Lung (tissue), 11 donors: ENCODE measurements at regions not wholly inside any gene's neighbourhood (a gene's known extent, or its start where the extent isn't known, plus 50 kb on each side); places are given as distances from the start of the nearest gene placed in this dataset.

Experiments
- ATAC-seq: fragments of 200-7000 bp; cut with Tn5 transposase; one replicate; pipeline ENCODE4 v1.9.1; 2020; ENCODE audit warnings: moderate number of reproducible peaks; ENCODE audit not compliant: insufficient read depth, low FRiP score
- DNase-seq, 3 donors: peaks; one replicate each; pipeline ENCODE4 v3.0.0-alpha.2; 2013 to 2017
- H3K27ac ChIP-seq, 2 donors: one replicate each; pipeline ENCODE4 v1.5.1; 2013; ENCODE audit warnings: mild to moderate bottlenecking in 2 of 2, moderate library complexity in 2 of 2, control low read depth in 1 of 2, inconsistent platforms in 1 of 2, low read depth in 1 of 2, low read length in 1 of 2
- H3K27me3 ChIP-seq, 3 donors: one replicate each; pipeline ENCODE4 v1.5.1; 2013; ENCODE audit warnings: low read length in 2 of 3; ENCODE audit not compliant: control insufficient read depth in 3 of 3, insufficient read depth in 3 of 3
- H3K36me3 ChIP-seq, 4 donors: one replicate each; pipeline ENCODE4 v1.5.1; 2013; ENCODE audit warnings: low read length in 4 of 4, mild to moderate bottlenecking in 1 of 4, moderate library complexity in 1 of 4; ENCODE audit not compliant: control insufficient read depth in 4 of 4, insufficient read depth in 4 of 4
- H3K4me1 ChIP-seq, 5 donors: one replicate each; pipeline ENCODE4 v1.5.1; 2013; ENCODE audit warnings: low read length in 5 of 5, mild to moderate bottlenecking in 2 of 5, moderate library complexity in 1 of 5; ENCODE audit not compliant: control insufficient read depth in 5 of 5, insufficient read depth in 5 of 5
- H3K4me3 ChIP-seq: one replicate; pipeline ENCODE4 v1.5.1; 2013; ENCODE audit warnings: mild to moderate bottlenecking, control low read depth, moderate library complexity
- H3K9ac ChIP-seq, 2 donors: one replicate each; pipeline ENCODE4 v1.5.1; 2013; ENCODE audit warnings: low read length in 2 of 2, control low read depth in 1 of 2; ENCODE audit not compliant: insufficient read depth in 1 of 2
- H3K9me3 ChIP-seq, 4 donors: one replicate each; pipeline ENCODE4 v1.5.1; 2013; ENCODE audit warnings: low read length in 3 of 4, mild to moderate bottlenecking in 1 of 4, moderate library complexity in 1 of 4; ENCODE audit not compliant: control insufficient read depth in 4 of 4, insufficient read depth in 3 of 4
- CTCF ChIP-seq: IDR thresholded peaks from 2 replicates; pipeline ENCODE4 v1.5.1; 2012; ENCODE audit warnings: mild to moderate bottlenecking; ENCODE audit errors: control extremely low read depth, extremely low read depth
- WGBS, 2 donors: extraction: QIAGEN DNeasy Blood & Tissue Kit; methylation state at CpG; one replicate each; pipeline ENCODE4 v1.1.7; 2013; 5-methylcytosine and 5-hydroxymethylcytosine counted together
- donor health status: control.
- donor health status: control.
- donor health status: Bipolar disorder and iron deficiency.
- donor health status: healthy.
- donor health status: DM: yes; HTN: yes; CAD: no.

- ATAC-seq (no peak), DNase-seq (no peak)
- H3K4me3 ChIP-seq, result no peak overlapping the region
- H3K4me1 ChIP-seq, result no peaks in the 10 kb centered on the region
- no peak overlapping the region for H3K9ac ChIP-seq
- peaks cover 0 to 9% (median 3%) of the 10 kb centered on the region in 4 donors for H3K9me3 ChIP-seq
- no peak for TF ChIP-seq CTCF
- no peak overlapping the region for H3K27ac ChIP-seq
- WGBS, 2 donors, result 82 to 92% methylated on average over 11 of the region's 11 CpGs
- H3K36me3 ChIP-seq, result no peaks in the 10 kb centered on the region
- H3K27me3 ChIP-seq, result peaks cover 0 to 6% (median 0%) of the 10 kb centered on the region in 3 donors
Observed at GRCh38 chr7:155192961-155193640, 104.6 kb upstream of the INSIG1 start.

- Histone ChIP-seq H3K27me3 (peaks cover 0 to 6% (median 0%) of the 10 kb centered on the region in 3 donors), H3K36me3 (no peaks in the 10 kb centered on the region), H3K9me3 (peaks cover 0 to 13% (median 3%) of the 10 kb centered on the region in 4 donors), H3K9ac (no peak overlapping the region), H3K27ac (no peak overlapping the region), H3K4me3 (no peak overlapping the region), H3K4me1 (no peaks in the 10 kb centered on the region)
- DNase-seq (no peak), ATAC-seq (no peak)
- no peak for TF ChIP-seq CTCF
- 77 to 78% methylated on average over 3 of the region's 3 CpGs for WGBS, 2 donors
Observed at GRCh38 chr7:155193716-155194115, 104.0 kb upstream of the INSIG1 start.

GRCh38 chr7:155194382-155195140 lies 103.1 kb upstream of the INSIG1 start:
- Histone ChIP-seq H3K4me1 (no peaks in the 10 kb centered on the region), H3K4me3 (no peak overlapping the region), H3K27me3 (peaks cover 0 to 6% (median 0%) of the 10 kb centered on the region in 3 donors), H3K9me3 (peaks cover 0 to 13% (median 3%) of the 10 kb centered on the region in 4 donors), H3K36me3 (no peaks in the 10 kb centered on the region), H3K27ac (no peak overlapping the region), H3K9ac (no peak overlapping the region)
- no peak for TF ChIP-seq CTCF
- DNase-seq (no peak), ATAC-seq (no peak)
- 68 to 70% methylated on average over 18 of the region's 18 CpGs for WGBS, 2 donors
